Activated B cell treated with CpG ODN at 0.5 μM for 24 hours (primary cell): ENCODE measurements at regions not wholly inside any gene's neighbourhood (a gene's known extent, or its start where the extent isn't known, plus 50 kb on each side); places are given as distances from the start of the nearest gene placed in this dataset.

Experiments
- ATAC-seq: fragments of 200-7000 bp; cut with Tn5 transposase; one replicate; pipeline ENCODE4 v1.10.0; 2021; ENCODE audit warnings: low read depth, mild to moderate bottlenecking, moderate library complexity
- CTCF ChIA-PET: fragments of 350-600 bp; sonication (Branson Sonifier 250); formaldehyde crosslinking; loops from one replicate; lab custom pipeline; 2021; ENCODE audit warnings: antibody characterized with exemption; lab: Charles Lee
- POLR2A ChIA-PET: fragments of 350-600 bp; sonication (Branson Sonifier 250); formaldehyde crosslinking; loops from one replicate; lab custom pipeline; 2021; ENCODE audit warnings: antibody characterized with exemption; lab: Charles Lee
- DNase-seq: peaks from one replicate; pipeline ENCODE4 v3.0.0; 2022
- H3K27ac Mint-ChIP-seq: one replicate; pipeline ENCODE4 v1.8.0; 2020; ENCODE audit warnings: mixed read lengths
- H3K27me3 Mint-ChIP-seq: one replicate; pipeline ENCODE4 v1.8.0; 2021; ENCODE audit warnings: mixed read lengths
- H3K36me3 Mint-ChIP-seq: one replicate; pipeline ENCODE4 v1.8.0; 2021; ENCODE audit warnings: low read depth, mixed read lengths
- H3K4me1 Mint-ChIP-seq: one replicate; pipeline ENCODE4 v1.8.0; 2021; ENCODE audit warnings: mixed read lengths
- H3K4me3 Mint-ChIP-seq: one replicate; pipeline ENCODE4 v1.8.0; 2020; ENCODE audit warnings: mild to moderate bottlenecking, mixed read lengths
- H3K9me3 Mint-ChIP-seq: one replicate; pipeline ENCODE4 v1.8.0; 2020; ENCODE audit warnings: mixed read lengths
- CTCF ChIP-seq: fragments of 200-600 bp; IDR thresholded peaks from one replicate; pipeline ENCODE4 v1.8.0; 2022; ENCODE audit warnings: antibody characterized with exemption, mild to moderate bottlenecking
- intact Hi-C: fragments of 100-400 bp; cut with micrococcal nuclease; formaldehyde crosslinking; loops from one replicate; pipeline ENCODE4 v1.15.1; 2024

- TF ChIP-seq CTCF, result no peak
- POLR2A ChIA-PET, result interaction anchor here (1.1 kb wide), 1 partner anchor 230 kb away, joined by 3 read pairs; no protein-coding TSS in a partner anchor
- DNase-seq (peak; percentile 25), ATAC-seq (no peak)
- H3K27me3 Mint-ChIP-seq, result peaks cover 30% of the 10 kb centered on the region
- intact Hi-C loops, result loop anchor here (2.0 to 10.0 kb wide), 3 partner anchors 101 to 217 kb away; partner anchors contain the start of genes SCAF4 and SOD1
- H3K9me3 Mint-ChIP-seq, result no peaks in the 10 kb centered on the region
- CTCF ChIA-PET, result interaction anchor here (1.7 kb wide), 1 partner anchor 355 kb away, joined by 4 read pairs; no protein-coding TSS in a partner anchor
- peak overlapping the region; percentile 81 for H3K4me3 Mint-ChIP-seq
- peaks cover 24% of the 10 kb centered on the region for H3K4me1 Mint-ChIP-seq
- H3K36me3 Mint-ChIP-seq, result no peaks in the 10 kb centered on the region
- no peak overlapping the region for H3K27ac Mint-ChIP-seq
These were observed 101.9 kb upstream of the SOD1 start for GRCh38 chr21:31557421-31558188.

- no peak for ATAC-seq
- no peak overlapping the region for H3K4me3 Mint-ChIP-seq
- POLR2A ChIA-PET, result interaction anchor here (0.6 to 1.1 kb wide), 2 partner anchors 47 to 229 kb away, joined by 3 read pairs; no protein-coding TSS in a partner anchor
- peaks cover 24% of the 10 kb centered on the region for H3K4me1 Mint-ChIP-seq
- TF ChIP-seq CTCF, result no peak
- intact Hi-C loops, result loop anchor here (10.0 kb wide), 1 partner anchor 218 kb away; no protein-coding TSS in a partner anchor
- peaks cover 30% of the 10 kb centered on the region for H3K27me3 Mint-ChIP-seq
- H3K27ac Mint-ChIP-seq, result no peak overlapping the region
- DNase-seq, result no peak
- H3K36me3 Mint-ChIP-seq, result no peaks in the 10 kb centered on the region
- CTCF ChIA-PET, result no interaction called here
- H3K9me3 Mint-ChIP-seq, result no peaks in the 10 kb centered on the region
These were observed 102.8 kb upstream of the SOD1 start for GRCh38 chr21:31556662-31557061.

- H3K27me3 Mint-ChIP-seq, result peaks cover 30% of the 10 kb centered on the region
- H3K27ac Mint-ChIP-seq, result no peak overlapping the region
- H3K36me3 Mint-ChIP-seq, result no peaks in the 10 kb centered on the region
- POLR2A ChIA-PET, result no interaction called here
- peaks cover 24% of the 10 kb centered on the region for H3K4me1 Mint-ChIP-seq
- no peaks in the 10 kb centered on the region for H3K9me3 Mint-ChIP-seq
- CTCF ChIA-PET, result no interaction called here
- no peak for DNase-seq
- ATAC-seq, result no peak
- no peak overlapping the region for H3K4me3 Mint-ChIP-seq
- no peak for TF ChIP-seq CTCF
- intact Hi-C loops, result loop anchor here (10.0 kb wide), 1 partner anchor 219 kb away; no protein-coding TSS in a partner anchor
These were observed 103.7 kb upstream of the SOD1 start for GRCh38 chr21:31555741-31556191.

GRCh38 chr21:31554511-31555022 lies 104.9 kb upstream of the SOD1 start:
- Mint-ChIP-seq H3K36me3 (no peaks in the 10 kb centered on the region), H3K27me3 (peaks cover 31% of the 10 kb centered on the region), H3K9me3 (no peaks in the 10 kb centered on the region), H3K4me3 (no peak overlapping the region), H3K27ac (no peak overlapping the region), H3K4me1 (peaks cover 15% of the 10 kb centered on the region)
- CTCF ChIA-PET, result no interaction called here
- POLR2A ChIA-PET, result interaction anchor here (0.5 to 1.1 kb wide), 2 partner anchors 219 to 228 kb away, joined by 3 to 5 read pairs; no protein-coding TSS in a partner anchor
- intact Hi-C loops, result loop anchor here (10.0 kb wide), 1 partner anchor 220 kb away; no protein-coding TSS in a partner anchor
- no peak for TF ChIP-seq CTCF
- ATAC-seq (no peak), DNase-seq (no peak)

GRCh38 chr21:31553926-31554325 lies 105.6 kb upstream of the SOD1 start:
- ATAC-seq, result no peak
- Mint-ChIP-seq H3K4me3 (no peak overlapping the region), H3K4me1 (peaks cover 12% of the 10 kb centered on the region), H3K9me3 (no peaks in the 10 kb centered on the region), H3K27me3 (peaks cover 31% of the 10 kb centered on the region), H3K36me3 (no peaks in the 10 kb centered on the region), H3K27ac (no peak overlapping the region)
- ChIA-PET CTCF (no interaction called here), POLR2A (interaction anchor here (0.5 to 1.1 kb wide), 2 partner anchors 220 to 227 kb away, joined by 3 to 5 read pairs; no protein-coding TSS in a partner anchor)
- DNase-seq, result no peak
- TF ChIP-seq CTCF, result no peak
- intact Hi-C loops, result loop anchor here (10.0 kb wide), 1 partner anchor 221 kb away; no protein-coding TSS in a partner anchor
